Hepatocyte (in vitro differentiated cells): ENCODE measurements at regions not wholly inside any gene's neighbourhood (a gene's known extent, or its start where the extent isn't known, plus 50 kb on each side); places are given as distances from the start of the nearest gene placed in this dataset.

Experiments
- DNase-seq: peaks from one replicate; pipeline ENCODE4 v3.0.0-alpha.2; 2016; ENCODE audit warnings: low spot score
- H2AFZ ChIP-seq: fragments of 200-600 bp; sonication (generic); 2 replicates; pipeline ENCODE4 v1.6.0; 2016; ENCODE audit warnings: antibody characterized with exemption, mild to moderate bottlenecking
- H3K27ac ChIP-seq: fragments of 200-600 bp; sonication (generic); 2 replicates; pipeline ENCODE4 v1.5.1; 2016; ENCODE audit warnings: mild to moderate bottlenecking
- H3K27me3 ChIP-seq: fragments of 200-600 bp; sonication (generic); 2 replicates; pipeline ENCODE4 v1.6.1; 2016
- H3K36me3 ChIP-seq: fragments of 200-600 bp; sonication (generic); replicated peaks from 2 replicates; pipeline ENCODE4 v1.5.1; 2016; ENCODE audit warnings: low read depth; ENCODE audit not compliant: insufficient read depth
- H3K4me1 ChIP-seq: fragments of 200-600 bp; sonication (generic); 2 replicates; pipeline ENCODE4 v1.5.1; 2016; ENCODE audit warnings: mild to moderate bottlenecking, moderate library complexity; ENCODE audit not compliant: insufficient read depth
- H3K4me2 ChIP-seq: fragments of 200-600 bp; sonication (generic); 2 replicates; pipeline ENCODE4 v1.6.0; 2016
- H3K4me3 ChIP-seq: fragments of 200-600 bp; sonication (generic); 2 replicates; pipeline ENCODE4 v1.5.1; 2016; ENCODE audit warnings: mild to moderate bottlenecking
- H3K79me2 ChIP-seq: fragments of 200-600 bp; sonication (generic); 2 replicates; pipeline ENCODE4 v1.6.0; 2017; ENCODE audit warnings: mild to moderate bottlenecking
- H3K9me2 ChIP-seq: fragments of 200-600 bp; sonication (generic); replicated peaks from 2 replicates; pipeline ENCODE4 v1.6.0; 2017; ENCODE audit warnings: mild to moderate bottlenecking; ENCODE audit not compliant: insufficient read depth
- H3K9me3 ChIP-seq: fragments of 200-600 bp; sonication (generic); 2 replicates; pipeline ENCODE4 v1.5.1; 2016; ENCODE audit warnings: low read depth, mild to moderate bottlenecking
- H4K20me1 ChIP-seq: fragments of 200-600 bp; sonication (generic); 2 replicates; pipeline ENCODE4 v1.6.0; 2016; ENCODE audit warnings: mild to moderate bottlenecking; ENCODE audit not compliant: insufficient read depth, poor library complexity, severe bottlenecking
- EZH2 ChIP-seq: fragments of 200-600 bp; sonication (generic); IDR thresholded peaks from 2 replicates; pipeline ENCODE4 v1.6.1; 2016; ENCODE audit warnings: antibody characterized with exemption, mild to moderate bottlenecking, borderline replicate concordance
- EZH2phosphoT487 ChIP-seq: fragments of 200-600 bp; sonication (generic); IDR thresholded peaks from one replicate; pipeline ENCODE4 v1.6.1; 2018; ENCODE audit warnings: antibody characterized with exemption, mild to moderate bottlenecking, low read depth, moderate library complexity; ENCODE audit not compliant: unreplicated experiment, severe bottlenecking
- WGBS: methylation state at CpG from one replicate; pipeline ENCODE4 v1.1.6; 2016; ENCODE audit warnings: low lambda C conversion rate; ENCODE audit errors: missing lambda C conversion rate; 5-methylcytosine and 5-hydroxymethylcytosine counted together
- TF ChIP-seq, protein P1 (sequence below): fragments of 200-600 bp; sonication (generic); IDR thresholded peaks from 2 replicates; pipeline ENCODE4 v1.5.1; 2016; ENCODE audit warnings: antibody characterized with exemption, mild to moderate bottlenecking; ENCODE audit not compliant: poor library complexity

GRCh38 chr11:127506126-127506525 is 505.6 kb upstream of the KIRREL3 start:
- H3K79me2 ChIP-seq: no peaks in the 10 kb centered on the region
- H3K4me3 ChIP-seq: no peak overlapping the region
- WGBS: 55% methylated on average over 2 of the region's 2 CpGs
- no peak overlapping the region for H2AFZ ChIP-seq
- no peak overlapping the region for H3K4me2 ChIP-seq
- TF ChIP-seq EZH2 (no peak), EZH2phosphoT487 (no peak)
- TF ChIP-seq, protein P1, sequence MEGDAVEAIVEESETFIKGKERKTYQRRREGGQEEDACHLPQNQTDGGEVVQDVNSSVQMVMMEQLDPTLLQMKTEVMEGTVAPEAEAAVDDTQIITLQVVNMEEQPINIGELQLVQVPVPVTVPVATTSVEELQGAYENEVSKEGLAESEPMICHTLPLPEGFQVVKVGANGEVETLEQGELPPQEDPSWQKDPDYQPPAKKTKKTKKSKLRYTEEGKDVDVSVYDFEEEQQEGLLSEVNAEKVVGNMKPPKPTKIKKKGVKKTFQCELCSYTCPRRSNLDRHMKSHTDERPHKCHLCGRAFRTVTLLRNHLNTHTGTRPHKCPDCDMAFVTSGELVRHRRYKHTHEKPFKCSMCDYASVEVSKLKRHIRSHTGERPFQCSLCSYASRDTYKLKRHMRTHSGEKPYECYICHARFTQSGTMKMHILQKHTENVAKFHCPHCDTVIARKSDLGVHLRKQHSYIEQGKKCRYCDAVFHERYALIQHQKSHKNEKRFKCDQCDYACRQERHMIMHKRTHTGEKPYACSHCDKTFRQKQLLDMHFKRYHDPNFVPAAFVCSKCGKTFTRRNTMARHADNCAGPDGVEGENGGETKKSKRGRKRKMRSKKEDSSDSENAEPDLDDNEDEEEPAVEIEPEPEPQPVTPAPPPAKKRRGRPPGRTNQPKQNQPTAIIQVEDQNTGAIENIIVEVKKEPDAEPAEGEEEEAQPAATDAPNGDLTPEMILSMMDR: no peak
- H3K4me1 ChIP-seq: no peaks in the 10 kb centered on the region
- no peaks in the 10 kb centered on the region for H4K20me1 ChIP-seq
- H3K36me3 ChIP-seq: no peaks in the 10 kb centered on the region
- no peak overlapping the region for H3K27ac ChIP-seq
- no peak for DNase-seq
- H3K9me2 ChIP-seq: no peaks in the 10 kb centered on the region
- no peaks in the 10 kb centered on the region for H3K9me3 ChIP-seq
- H3K27me3 ChIP-seq: no peaks in the 10 kb centered on the region

- Histone ChIP-seq H3K9me2 (no peaks in the 10 kb centered on the region), H3K9me3 (no peaks in the 10 kb centered on the region), H3K4me1 (no peaks in the 10 kb centered on the region), H3K36me3 (no peaks in the 10 kb centered on the region), H3K27ac (no peak overlapping the region), H3K27me3 (no peaks in the 10 kb centered on the region), H3K4me2 (no peak overlapping the region), H3K79me2 (no peaks in the 10 kb centered on the region), H4K20me1 (no peaks in the 10 kb centered on the region), H3K4me3 (no peak overlapping the region), H2AFZ (no peak overlapping the region)
- DNase-seq: no peak
- 81% methylated on average over 7 of the region's 7 CpGs for WGBS
- TF ChIP-seq, protein P1: no peak
- TF ChIP-seq EZH2phosphoT487 (no peak), EZH2 (no peak)
These were observed 495.6 kb upstream of the KIRREL3 start for GRCh38 chr11:127496165-127496564.

DNA sequence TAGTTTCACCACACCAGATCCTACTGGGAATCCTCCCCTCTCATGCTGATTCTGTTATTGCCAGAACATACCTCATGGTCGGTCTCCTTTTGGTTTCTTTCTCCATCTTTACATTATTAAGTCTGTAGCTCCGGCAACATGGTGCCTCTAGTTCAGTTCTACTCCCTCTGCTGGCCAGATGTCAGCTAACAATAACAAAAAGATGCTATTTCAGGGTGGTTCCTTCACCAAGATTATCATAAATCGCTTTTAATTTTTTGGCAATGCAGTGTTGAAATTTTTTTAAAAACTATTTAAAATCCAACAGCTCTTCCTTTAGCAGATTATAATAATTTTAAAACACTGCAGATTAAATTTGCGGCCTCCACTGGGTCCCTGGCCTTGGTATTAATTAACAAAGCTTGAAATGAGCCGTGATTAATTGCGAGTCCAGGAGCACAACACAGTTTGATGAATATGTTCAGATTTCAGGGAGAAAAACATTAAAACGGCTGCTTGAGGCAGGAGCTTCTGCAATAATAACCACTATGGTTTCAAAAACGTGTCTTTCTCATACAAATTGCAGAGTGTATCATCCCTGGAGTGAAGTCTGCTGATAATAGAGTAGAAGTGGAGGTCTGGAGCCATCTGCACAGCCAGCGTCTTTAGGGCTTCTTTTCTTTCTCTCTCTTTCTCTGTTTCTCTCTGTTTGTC is 492.9 kb upstream of the KIRREL3 start:
- Histone ChIP-seq H3K4me3 (no peak overlapping the region), H4K20me1 (no peaks in the 10 kb centered on the region), H3K27me3 (no peaks in the 10 kb centered on the region), H3K9me2 (no peaks in the 10 kb centered on the region), H3K79me2 (no peaks in the 10 kb centered on the region), H3K36me3 (no peaks in the 10 kb centered on the region), H3K9me3 (no peaks in the 10 kb centered on the region), H3K27ac (no peak overlapping the region), H3K4me2 (no peak overlapping the region), H3K4me1 (no peaks in the 10 kb centered on the region), H2AFZ (no peak overlapping the region)
- peak; percentile 23 for DNase-seq
- WGBS: 70% methylated on average over 9 of the region's 9 CpGs
- TF ChIP-seq, protein P1: peak; percentile 45
- no peak for TF ChIP-seq EZH2
- no peak for TF ChIP-seq EZH2phosphoT487
